ENCODE measurements at regions not wholly inside any gene's neighbourhood (a gene's known extent, or its start where the extent isn't known, plus 50 kb on each side); places are given as distances from the start of the nearest gene placed in this dataset.

DNA sequence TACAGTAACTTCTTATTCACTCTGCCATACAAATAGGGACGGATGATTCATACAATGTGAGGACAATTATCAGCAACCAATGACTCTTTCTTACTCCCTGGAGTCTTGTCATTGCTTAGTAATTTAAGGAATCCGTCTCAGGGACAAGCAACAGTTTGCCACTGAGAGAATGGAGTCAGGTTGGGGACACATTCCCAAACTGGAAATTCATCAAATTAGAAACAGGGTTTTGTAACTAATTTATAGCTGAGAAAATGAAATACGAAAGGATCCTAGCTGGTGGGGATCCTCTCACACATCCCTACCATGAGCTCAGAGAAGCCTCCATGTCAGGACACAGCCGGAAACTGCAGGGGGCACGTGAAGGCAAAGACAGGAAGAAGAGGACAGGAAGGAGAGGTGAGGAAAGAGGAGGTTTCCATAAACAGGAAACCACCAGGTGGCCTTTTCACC, 50.4 kb upstream of the KDR start:
- ChIA-PET CTCF (interaction anchor here (1.0 to 6.1 kb wide), 5 partner anchors 9 to 177 kb away, joined by 3 to 72 read pairs (median 4); no protein-coding TSS in a partner anchor), POLR2A (interaction anchor here (3.6 kb wide), 1 partner anchor 50 kb away, joined by 11 read pairs; the partner anchor contains the start of gene KDR)
- no peak overlapping the region for H2AFZ ChIP-seq (ENCODE audit: low read depth, low read length)
- peaks cover 72% of the 10 kb centered on the region for H3K4me1 ChIP-seq (ENCODE audit: control insufficient read depth, extremely low read depth, insufficient read depth, low read length)
- H3K36me3 ChIP-seq (ENCODE audit: control insufficient read depth in 2 of 2, extremely low read depth in 1 of 2, insufficient read depth in 2 of 2, low read length in 2 of 2): no peaks in the 10 kb centered on the region
- H3K9me3 ChIP-seq (replicated peaks; ENCODE audit: control insufficient read depth, insufficient read depth, low read length): no peaks in the 10 kb centered on the region
- peak overlapping the region in 1 of 3 experiments; percentile 39 for H3K4me3 ChIP-seq (replicated peaks in 1 of 3; ENCODE audit: insufficient read depth in 1 of 3, low read depth in 1 of 3, low read length in 3 of 3)
- no peaks in the 10 kb centered on the region for H3K9me1 ChIP-seq (replicated peaks; ENCODE audit: control insufficient read depth, extremely low read depth, insufficient read depth, low read length)
- no peak for TF ChIP-seq CTCF (IDR thresholded peaks at IDR 0.05; ENCODE audit: extremely low read depth in 1 of 2, insufficient read depth in 1 of 2, low read depth in 1 of 2, low read length in 2 of 2)
- no peak for TF ChIP-seq GATA2 (IDR thresholded peaks at IDR 0.05; ENCODE audit: insufficient read depth, insufficient read length, low read depth, low read length)
- peak; percentile 34 for TF ChIP-seq POLR2AphosphoS5 (IDR thresholded peaks at IDR 0.05; ENCODE audit: insufficient read depth, low read depth, low read length)
- TF ChIP-seq EZH2 (IDR thresholded peaks at IDR 0.05; ENCODE audit: borderline replicate concordance, low read depth, low read length, severe bottlenecking): no peak
- TF ChIP-seq, protein P1, sequence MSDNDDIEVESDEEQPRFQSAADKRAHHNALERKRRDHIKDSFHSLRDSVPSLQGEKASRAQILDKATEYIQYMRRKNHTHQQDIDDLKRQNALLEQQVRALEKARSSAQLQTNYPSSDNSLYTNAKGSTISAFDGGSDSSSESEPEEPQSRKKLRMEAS (IDR thresholded peaks at IDR 0.05; ENCODE audit: insufficient read depth, insufficient read length): no peak
- no peak for TF ChIP-seq POLR2A (IDR thresholded peaks at IDR 0.05; ENCODE audit: low read depth, low read length)
- peak; percentile 81 for TF ChIP-seq JUN (IDR thresholded peaks at IDR 0.05; ENCODE audit: borderline replicate concordance, insufficient read depth, insufficient read length, low read depth)
- peak; percentile 83 for TF ChIP-seq FOS (IDR thresholded peaks at IDR 0.05; ENCODE audit: borderline replicate concordance, insufficient read depth, low read length)
- no peak for TF ChIP-seq MYC (IDR thresholded peaks at IDR 0.05; ENCODE audit: low read depth, low read length)
- peaks cover 10% of the 10 kb centered on the region for H3K79me2 ChIP-seq (ENCODE audit: control insufficient read depth, insufficient read depth, low read length)
- DNase-seq (ENCODE audit: low read depth, low spot score) (peak; percentile 66), FAIRE-seq (peak; percentile 67)
- H3K4me2 ChIP-seq (ENCODE audit: insufficient read depth, low read length): peak overlapping the region; percentile 56
- H3K27me3 ChIP-seq (ENCODE audit: control insufficient read depth in 2 of 2, insufficient read depth in 2 of 2, low read length in 2 of 2): no peaks in the 10 kb centered on the region
- peak overlapping the region; percentile 75 for H3K9ac ChIP-seq (replicated peaks; ENCODE audit: extremely low read depth, insufficient read depth, low read length)
- H4K20me1 ChIP-seq (replicated peaks; ENCODE audit: control insufficient read depth, extremely low read depth, insufficient read depth, low read length): no peaks in the 10 kb centered on the region
- H3K27ac ChIP-seq (ENCODE audit: insufficient read depth, low read depth, low read length): peak overlapping the region; percentile 91
- intact Hi-C loops (cut with micrococcal nuclease) (loop anchor here (1.0 to 5.0 kb wide), 4 partner anchors 8 to 371 kb away; partner anchors contain the start of genes CLOCK and TMEM165), dilution Hi-C loops (cut with MboI; ENCODE audit: extremely low pct_ligation_motif_present, low sequenced_read_pairs) (no loop called here)
- no TSS peak for BruUV-seq (replicated peaks)

Data from endothelial cell of umbilical vein (primary cell).